GM23338 (cell line): ENCODE measurements at regions not wholly inside any gene's neighbourhood (a gene's known extent, or its start where the extent isn't known, plus 50 kb on each side); places are given as distances from the start of the nearest gene placed in this dataset.

ENCODE experiments used
- ATAC-seq: fragments of 200-7000 bp; cut with Tn5 transposase; 3 replicates; pipeline ENCODE4 v1.9.1; 2020
- DNase-seq: peaks from one replicate; pipeline ENCODE4 v3.0.0-alpha.2; 2015; ENCODE audit warnings: low spot score
- H2AFZ ChIP-seq: fragments of 200-600 bp; sonication (generic); 2 replicates; pipeline ENCODE4 v1.8.0; 2016; ENCODE audit warnings: antibody characterized with exemption, mild to moderate bottlenecking, moderate library complexity
- H3F3A ChIP-seq: fragments of 200-600 bp; sonication (generic); replicated peaks from 2 replicates; pipeline ENCODE4 v1.8.0; 2017; ENCODE audit warnings: antibody characterized with exemption, mixed run types, low read depth
- H3K27ac ChIP-seq: fragments of 200-600 bp; sonication (generic); 2 replicates; pipeline ENCODE4 v1.6.1; 2016; ENCODE audit warnings: low read depth
- H3K27me3 ChIP-seq: fragments of 200-600 bp; sonication (generic); 2 replicates; pipeline ENCODE4 v1.8.0; 2016; ENCODE audit warnings: mild to moderate bottlenecking, mixed run types, moderate library complexity; ENCODE audit not compliant: insufficient read depth
- H3K36me3 ChIP-seq: fragments of 200-600 bp; sonication (generic); 2 replicates; pipeline ENCODE4 v1.8.0; 2016; ENCODE audit warnings: mild to moderate bottlenecking; ENCODE audit not compliant: insufficient read depth
- H3K4me1 ChIP-seq: fragments of 200-600 bp; sonication (generic); 2 replicates; pipeline ENCODE4 v1.8.0; 2016; ENCODE audit warnings: mild to moderate bottlenecking, moderate library complexity; ENCODE audit not compliant: insufficient read depth
- H3K4me2 ChIP-seq: fragments of 200-600 bp; sonication (generic); 2 replicates; pipeline ENCODE4 v1.7.1; 2017; ENCODE audit warnings: mixed run types
- H3K4me3 ChIP-seq: fragments of 200-600 bp; sonication (generic); 2 replicates; pipeline ENCODE4 v1.6.1; 2016; ENCODE audit warnings: mixed run types
- H3K79me2 ChIP-seq: fragments of 200-600 bp; sonication (generic); replicated peaks from 2 replicates; pipeline ENCODE4 v1.8.0; 2017; ENCODE audit warnings: mild to moderate bottlenecking; ENCODE audit not compliant: insufficient read depth
- H3K9me2 ChIP-seq: fragments of 200-600 bp; sonication (generic); 2 replicates; pipeline ENCODE4 v1.8.0; 2017; ENCODE audit not compliant: insufficient read depth
- H4K20me1 ChIP-seq: fragments of 200-600 bp; sonication (generic); replicated peaks from 2 replicates; pipeline ENCODE4 v1.8.0; 2017; ENCODE audit warnings: mild to moderate bottlenecking; ENCODE audit not compliant: insufficient read depth
- H3K27ac Mint-ChIP-seq: 2 replicates; pipeline ENCODE4 v1.8.0; 2020; ENCODE audit warnings: inconsistent platforms, mild to moderate bottlenecking, moderate library complexity, mixed read lengths
- H3K27me3 Mint-ChIP-seq: 3 replicates; pipeline ENCODE4 v1.8.0; 2022; ENCODE audit warnings: low read depth, mild to moderate bottlenecking, moderate library complexity, mixed read lengths, inconsistent platforms; ENCODE audit not compliant: insufficient read depth, poor library complexity
- H3K36me3 Mint-ChIP-seq: 3 replicates; pipeline ENCODE4 v1.8.0; 2021; ENCODE audit warnings: low read depth, mild to moderate bottlenecking, inconsistent platforms, moderate library complexity, mixed read lengths
- H3K4me1 Mint-ChIP-seq: 3 replicates; pipeline ENCODE4 v1.8.0; 2020; ENCODE audit warnings: mild to moderate bottlenecking, inconsistent platforms, mixed read lengths
- H3K4me3 Mint-ChIP-seq: 3 replicates; pipeline ENCODE4 v1.8.0; 2021; ENCODE audit warnings: moderate library complexity, mild to moderate bottlenecking, inconsistent platforms, mixed read lengths
- H3K9me3 Mint-ChIP-seq: 3 replicates; pipeline ENCODE4 v1.8.0; 2020; ENCODE audit warnings: moderate library complexity, mild to moderate bottlenecking, inconsistent platforms, mixed read lengths
- CREB1 ChIP-seq: fragments of 250-450 bp; sonication (Bioruptor Pico); IDR thresholded peaks from 2 replicates; pipeline ENCODE4 v1.5.0; 2020; ENCODE audit warnings: low read depth, mild to moderate bottlenecking, moderate library complexity
- CTCF ChIP-seq, 2 experiments: fragments of 200-600 bp in 1 of 2; sonication (generic) in 1 of 2; conservative IDR thresholded peaks; 2 replicates each; pipeline versions ENCODE4 v1.5.1 to v1.6.1; 2016 to 2017; ENCODE audit warnings: antibody characterized with exemption in 2 of 2, low read depth in 2 of 2, mild to moderate bottlenecking in 2 of 2, moderate library complexity in 1 of 2
- ETS1 ChIP-seq: IDR thresholded peaks from 2 replicates; pipeline ENCODE4 v1.6.1; 2016; ENCODE audit warnings: antibody characterized with exemption
- EZH2 ChIP-seq: fragments of 200-600 bp; sonication (generic); IDR thresholded peaks from one replicate; pipeline ENCODE4 v1.8.0; 2017; ENCODE audit warnings: antibody characterized with exemption, mild to moderate bottlenecking, low read depth; ENCODE audit not compliant: unreplicated experiment
- EZH2phosphoT487 ChIP-seq: fragments of 200-600 bp; sonication (generic); IDR thresholded peaks from one replicate; pipeline ENCODE4 v1.8.1; 2018; ENCODE audit warnings: antibody characterized with exemption; ENCODE audit not compliant: unreplicated experiment
- JUNB ChIP-seq: IDR thresholded peaks from one replicate; pipeline ENCODE4 v1.6.1; 2016; ENCODE audit warnings: antibody characterized with exemption; ENCODE audit not compliant: unreplicated experiment
- NANOG ChIP-seq: IDR thresholded peaks from 2 replicates; pipeline ENCODE4 v1.6.1; 2016; ENCODE audit warnings: antibody characterized with exemption, borderline replicate concordance
- POLR2AphosphoS5 ChIP-seq: IDR thresholded peaks from 2 replicates; pipeline ENCODE4 v1.6.1; 2016; ENCODE audit warnings: antibody characterized with exemption, low read depth
- REST ChIP-seq: IDR thresholded peaks from one replicate; pipeline ENCODE4 v1.6.1; 2018; ENCODE audit warnings: antibody characterized with exemption; ENCODE audit not compliant: unreplicated experiment
- STAT1 ChIP-seq: IDR thresholded peaks from one replicate; pipeline ENCODE4 v1.6.1; 2016; ENCODE audit warnings: antibody characterized with exemption; ENCODE audit not compliant: unreplicated experiment
- ZNF114 ChIP-seq: fragments of 250-450 bp; sonication (Bioruptor Pico); IDR thresholded peaks from 2 replicates; pipeline ENCODE4 v1.5.0; 2020; ENCODE audit warnings: mild to moderate bottlenecking, moderate library complexity
- ZNF331 ChIP-seq: fragments of 250-450 bp; sonication (Bioruptor Pico); IDR thresholded peaks from 2 replicates; pipeline ENCODE4 v1.5.0; 2020; ENCODE audit warnings: low read depth, mild to moderate bottlenecking, moderate library complexity
- ZNF462 ChIP-seq: fragments of 250-450 bp; sonication (Bioruptor Pico); IDR thresholded peaks from 2 replicates; pipeline ENCODE4 v1.5.0; 2020; ENCODE audit warnings: mild to moderate bottlenecking, moderate library complexity

DNA sequence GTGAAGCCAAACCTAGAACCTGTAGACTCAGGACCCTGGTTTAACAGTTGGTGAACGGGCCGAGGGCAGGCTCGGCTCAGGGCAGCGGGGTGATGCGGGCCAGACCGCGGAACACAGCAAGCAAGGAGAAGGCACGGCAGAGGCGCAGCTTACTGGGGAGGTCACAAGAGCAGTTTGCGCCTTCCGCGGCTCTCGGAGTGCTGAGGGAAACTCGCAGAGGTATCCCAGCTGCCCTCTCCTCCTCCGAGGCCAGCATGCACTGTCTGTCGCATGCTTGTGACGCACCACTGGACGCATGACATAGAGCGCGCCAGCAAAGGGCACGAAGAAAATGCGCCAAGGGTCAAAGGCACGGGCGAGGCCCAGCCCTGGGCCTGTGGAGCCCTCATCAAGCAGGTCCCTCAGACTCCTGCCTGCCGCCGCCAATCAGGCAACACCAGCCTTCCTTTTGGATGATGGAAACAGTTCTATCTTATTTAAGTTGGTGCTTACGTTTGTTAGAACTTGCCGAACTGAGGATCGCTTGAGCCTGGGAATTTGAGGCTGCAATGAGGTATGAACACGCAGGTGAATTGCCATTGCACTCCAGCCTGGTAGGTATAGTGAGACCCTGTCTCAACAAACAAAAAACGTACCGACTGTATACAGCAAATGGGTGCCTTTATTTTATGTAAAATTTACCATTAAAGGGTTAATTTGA lies 574.3 kb upstream of the GHITM start:
- H3K4me3 ChIP-seq = no peak overlapping the region

More for the DNA sequence above, 574.3 kb upstream of the GHITM start:
- TF ChIP-seq ZNF462 (CRISPR knock-in tag) = no peak
- no peak for TF ChIP-seq JUNB
- TF ChIP-seq ZNF114 (CRISPR knock-in tag) = no peak
- no peak for TF ChIP-seq EZH2phosphoT487
- no peak for TF ChIP-seq NANOG
- no peak for TF ChIP-seq ETS1
- TF ChIP-seq STAT1 = no peak
- TF ChIP-seq ZNF331 (CRISPR knock-in tag) = no peak
- TF ChIP-seq REST = no peak
- TF ChIP-seq CTCF (conservative IDR thresholded peaks at IDR 0.05; ENCODE audit: low read depth in 2 of 2) = no peak
- no peak for TF ChIP-seq POLR2AphosphoS5
- TF ChIP-seq CREB1 (CRISPR knock-in tag) = no peak
- TF ChIP-seq EZH2 = no peak
- Mint-ChIP-seq H3K4me3 (no peak overlapping the region), H3K36me3 (no peaks in the 10 kb centered on the region; the same call in 2 of the 3 replicates), H3K4me1 (no peaks in the 10 kb centered on the region; the same call in 2 of the 3 replicates), H3K27ac (no peak overlapping the region), H3K27me3 (no peaks in the 10 kb centered on the region), H3K9me3 (no peaks in the 10 kb centered on the region; the same call in 2 of the 3 replicates)
- no peaks in the 10 kb centered on the region for H3K79me2 ChIP-seq
- no peak for ATAC-seq
- no peak for DNase-seq
- peaks cover 2% of the 10 kb centered on the region; the same call in 1 of the 2 replicates for H3K9me2 ChIP-seq
- H3K27me3 ChIP-seq = no peaks in the 10 kb centered on the region
- H2AFZ ChIP-seq = no peak overlapping the region
- H3K4me2 ChIP-seq = no peak overlapping the region
- H4K20me1 ChIP-seq = no peaks in the 10 kb centered on the region
- H3K27ac ChIP-seq = no peak overlapping the region
- no peaks in the 10 kb centered on the region for H3K36me3 ChIP-seq
- no peaks in the 10 kb centered on the region for H3K4me1 ChIP-seq
- no peaks in the 10 kb centered on the region for H3F3A ChIP-seq
